Kidney (tissue), 13 donors: ENCODE measurements at regions not wholly inside any gene's neighbourhood (a gene's known extent, or its start where the extent isn't known, plus 50 kb on each side); places are given as distances from the start of the nearest gene placed in this dataset.

Experiments used
- DNase-seq, 5 donors: peaks; one replicate each; pipeline ENCODE4 v3.0.0-alpha.2; 2013 to 2020
- FAIRE-seq: peaks from 2 replicates; lab custom pipeline; 2012; peaks lifted over from hg19 to GRCh38; lab: Jason Lieb, UNC
- H3K27ac ChIP-seq, 2 donors: one replicate each; pipeline ENCODE4 v1.7.0; 2013; ENCODE audit warnings: low read depth in 2 of 2, low read length in 2 of 2, inconsistent platforms in 1 of 2
- H3K27me3 ChIP-seq: one replicate; pipeline ENCODE4 v1.7.1; 2013; ENCODE audit warnings: low read length, inconsistent platforms; ENCODE audit not compliant: control insufficient read depth, insufficient read depth
- H3K36me3 ChIP-seq, 3 donors: one replicate each; pipeline versions ENCODE4 v1.7.0 to v1.7.1; 2013; ENCODE audit warnings: low read length in 3 of 3, control low read depth in 1 of 3, inconsistent platforms in 1 of 3; ENCODE audit not compliant: insufficient read depth in 3 of 3, control insufficient read depth in 2 of 3
- H3K4me1 ChIP-seq, 3 donors: one replicate each; pipeline versions ENCODE4 v1.7.0 to v1.7.1; 2013; ENCODE audit warnings: low read length in 3 of 3, inconsistent platforms in 1 of 3, low read depth in 1 of 3; ENCODE audit not compliant: control insufficient read depth in 2 of 3, insufficient read depth in 2 of 3
- H3K4me3 ChIP-seq, 3 donors: one replicate each; pipeline versions ENCODE4 v1.7.0 to v1.8.1; 2013; ENCODE audit warnings: low read length in 3 of 3, control low read depth in 1 of 3, inconsistent platforms in 1 of 3
- H3K9ac ChIP-seq, 3 donors: one replicate each; pipeline versions ENCODE4 v1.7.0 to v1.7.1; 2013; ENCODE audit warnings: low read length in 3 of 3, control low read depth in 1 of 3, inconsistent platforms in 1 of 3
- H3K9me3 ChIP-seq, 3 donors: one replicate each; pipeline versions ENCODE4 v1.7.0 to v1.7.1; 2013; ENCODE audit warnings: low read length in 3 of 3, control low read depth in 1 of 3, inconsistent platforms in 1 of 3; ENCODE audit not compliant: control insufficient read depth in 2 of 3, insufficient read depth in 1 of 3
- CTCF ChIP-seq: IDR thresholded peaks from 3 replicates; pipeline ENCODE4 v1.5.1; 2012; ENCODE audit warnings: mild to moderate bottlenecking, moderate library complexity, borderline replicate concordance; ENCODE audit not compliant: insufficient read depth; ENCODE audit errors: extremely low read depth
- intact Hi-C: fragments of 100-400 bp; cut with DNase I; formaldehyde crosslinking; loops from one replicate; pipeline ENCODE4 v1.11.1; 2022
- donor health status: control.
- donor health status: control.
- donor health status: control.
- donor health status: control.
- donor health status: control.
- donor health status: DM: yes; HTN: yes; CAD: no.
- donor health status: Normal renal cell carcinoma (clear cell type).

GRCh38 chr4:146062340-146062739 lies 113.2 kb upstream of the LSM6 start:
- intact Hi-C loops: no loop called here
- H3K9me3 ChIP-seq: no peaks in the 10 kb centered on the region
- no peak for DNase-seq
- no peaks in the 10 kb centered on the region for H3K4me1 ChIP-seq
- no peaks in the 10 kb centered on the region for H3K36me3 ChIP-seq
- no peak for FAIRE-seq
- no peak overlapping the region for H3K4me3 ChIP-seq
- no peak overlapping the region for H3K9ac ChIP-seq
- TF ChIP-seq CTCF: no peak
- H3K27me3 ChIP-seq: no peaks in the 10 kb centered on the region
- H3K27ac ChIP-seq: no peak overlapping the region

DNA sequence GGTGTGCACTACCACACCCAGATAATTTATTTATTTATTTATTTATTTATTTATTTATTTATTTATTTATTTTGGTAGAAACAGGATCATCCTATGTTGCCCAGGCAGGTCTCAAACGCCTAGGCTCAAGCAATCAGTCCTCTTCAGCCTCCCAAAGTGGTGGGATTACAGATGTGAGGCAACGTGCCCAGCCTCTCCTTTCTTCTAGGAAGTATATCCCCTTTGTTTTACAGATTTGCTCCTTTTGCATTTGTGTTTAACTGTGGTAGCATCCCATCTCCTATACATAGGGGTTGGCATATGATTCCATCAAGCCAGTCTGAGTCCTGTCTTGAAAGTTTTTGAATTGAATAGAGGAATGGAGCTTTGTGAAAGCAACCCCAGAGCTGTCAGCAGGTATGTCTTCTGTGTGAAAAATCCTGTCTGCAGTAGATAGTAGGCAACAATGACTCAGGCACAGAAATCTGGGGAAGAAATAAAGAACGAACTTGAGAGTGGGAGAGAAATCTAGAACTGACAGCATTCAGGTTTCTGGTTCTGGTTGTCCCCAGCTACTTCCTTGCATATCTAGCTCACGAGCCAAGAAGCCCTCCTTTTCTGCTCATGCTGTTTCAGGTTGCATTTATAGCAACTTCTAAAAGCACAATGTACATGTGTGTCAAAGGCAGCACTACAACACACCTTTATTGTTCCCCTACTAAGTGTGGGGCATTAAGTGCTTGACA lies 113.7 kb upstream of the LSM6 start:
- no peak for TF ChIP-seq CTCF
- no peaks in the 10 kb centered on the region for H3K4me1 ChIP-seq
- H3K4me3 ChIP-seq: no peak overlapping the region
- no peak overlapping the region for H3K9ac ChIP-seq
- intact Hi-C loops: no loop called here
- DNase-seq: no peak
- FAIRE-seq: no peak
- no peaks in the 10 kb centered on the region for H3K36me3 ChIP-seq
- H3K27ac ChIP-seq: no peak overlapping the region
- no peaks in the 10 kb centered on the region for H3K27me3 ChIP-seq
- H3K9me3 ChIP-seq: no peaks in the 10 kb centered on the region

DNA sequence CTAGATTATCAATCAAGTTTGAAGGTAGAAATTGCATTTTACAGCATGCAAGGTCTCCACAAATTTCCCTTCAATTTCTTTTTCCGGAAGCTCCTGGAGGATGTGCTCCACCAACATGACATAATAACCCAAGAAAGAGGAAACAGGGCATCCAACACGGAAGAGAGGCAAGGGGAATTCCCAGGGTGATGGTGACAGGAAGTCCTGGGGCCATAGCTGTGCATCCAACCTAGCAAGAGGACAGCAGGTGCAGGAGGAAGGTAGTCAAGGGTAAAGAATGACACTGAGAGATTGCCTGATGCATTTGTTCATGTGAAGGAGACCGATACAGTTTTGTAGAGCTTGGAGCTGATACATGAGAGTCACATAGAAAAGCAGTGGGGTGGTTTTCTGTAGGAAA lies 115.7 kb upstream of the LSM6 start:
- Histone ChIP-seq H3K36me3 (no peaks in the 10 kb centered on the region), H3K27me3 (no peaks in the 10 kb centered on the region), H3K9ac (no peak overlapping the region), H3K4me1 (no peaks in the 10 kb centered on the region), H3K9me3 (no peaks in the 10 kb centered on the region), H3K27ac (no peak overlapping the region), H3K4me3 (no peak overlapping the region)
- FAIRE-seq: no peak
- DNase-seq: no peak
- TF ChIP-seq CTCF: no peak
- intact Hi-C loops: no loop called here

- Histone ChIP-seq H3K4me3 (no peak overlapping the region), H3K36me3 (no peaks in the 10 kb centered on the region), H3K9ac (no peak overlapping the region), H3K27me3 (no peaks in the 10 kb centered on the region), H3K9me3 (no peaks in the 10 kb centered on the region), H3K27ac (no peak overlapping the region), H3K4me1 (no peaks in the 10 kb centered on the region)
- no peak for TF ChIP-seq CTCF
- no peak for DNase-seq
- intact Hi-C loops: no loop called here
- FAIRE-seq: no peak
Observed at GRCh38 chr4:146059151-146059550, 116.4 kb upstream of the LSM6 start.
